ENCODE measurements at regions not wholly inside any gene's neighbourhood (a gene's known extent, or its start where the extent isn't known, plus 50 kb on each side); places are given as distances from the start of the nearest gene placed in this dataset.

GRCh38 chr16:86833136-86833535 is 254.8 kb downstream of the FOXL1 start (continued):
- TF ChIP-seq FOXP1 (CRISPR knock-in tag; IDR thresholded peaks at IDR 0.05; ENCODE audit: borderline replicate concordance) (no peak), GRHL2 (CRISPR knock-in tag; IDR thresholded peaks at IDR 0.05; ENCODE audit: insufficient replicate concordance, severe bottlenecking) (no peak), HMGA2 (CRISPR knock-in tag; IDR thresholded peaks at IDR 0.05) (no peak), ZNF263 (CRISPR knock-in tag; IDR thresholded peaks at IDR 0.05; ENCODE audit: low read depth) (no peak), EMX1 (CRISPR knock-in tag; IDR thresholded peaks at IDR 0.05) (no peak), ATF1 (CRISPR knock-in tag; IDR thresholded peaks at IDR 0.05) (no peak), JUN (CRISPR knock-in tag; IDR thresholded peaks at IDR 0.05) (no peak), ZNF281 (CRISPR knock-in tag; IDR thresholded peaks at IDR 0.05) (no peak), ZNF671 (CRISPR knock-in tag; IDR thresholded peaks at IDR 0.05) (no peak), ATF3 (CRISPR knock-in tag; conservative IDR thresholded peaks at IDR 0.05) (no peak)

GRCh38 chr16:86834451-86835035 is 256.2 kb downstream of the FOXL1 start:
- POLR2A ChIA-PET = interaction anchor here (0.6 kb wide), 1 partner anchor 100 kb away, joined by 3 read pairs; no protein-coding TSS in a partner anchor
- CTCF ChIA-PET = interaction anchor here (0.6 to 1.6 kb wide), 10 partner anchors 9 to 444 kb away, joined by 3 to 5 read pairs (median 3); no protein-coding TSS in a partner anchor
- peak overlapping the region; percentile 76 for H3K27ac Mint-ChIP-seq

GRCh38 chr16:86835982-86836381 is 257.6 kb downstream of the FOXL1 start:
- peaks cover 2% of the 10 kb centered on the region; the same call in 1 of the 2 replicates for H3K4me1 Mint-ChIP-seq
- H3K9me3 Mint-ChIP-seq = peaks cover 14% of the 10 kb centered on the region
- ChIA-PET POLR2A (no interaction called here), CTCF (interaction anchor here (0.6 kb wide), 1 partner anchor 63 kb away, joined by 3 read pairs; no protein-coding TSS in a partner anchor)
- no peak overlapping the region for H3K4me3 Mint-ChIP-seq
- ATAC-seq (no peak), DNase-seq (ENCODE audit: low spot score) (no peak)
- no peaks in the 10 kb centered on the region; the same call in 1 of the 2 replicates for H3K27me3 Mint-ChIP-seq (ENCODE audit: low read depth)
- H3K27ac Mint-ChIP-seq = no peak overlapping the region
- peaks cover 4% of the 10 kb centered on the region; the same call in 1 of the 2 replicates for H3K36me3 Mint-ChIP-seq
- TF ChIP-seq E2F4 (CRISPR knock-in tag; IDR thresholded peaks at IDR 0.05; ENCODE audit: borderline replicate concordance, low read depth) (no peak), ELF4 (CRISPR knock-in tag; IDR thresholded peaks at IDR 0.05; ENCODE audit: low read depth) (no peak), RORB (CRISPR knock-in tag; IDR thresholded peaks at IDR 0.05) (no peak), AR (CRISPR knock-in tag; IDR thresholded peaks at IDR 0.05) (no peak), EMX1 (CRISPR knock-in tag; IDR thresholded peaks at IDR 0.05) (no peak), ESRRA (CRISPR knock-in tag; IDR thresholded peaks at IDR 0.05; ENCODE audit: borderline replicate concordance) (no peak), GABPB1 (CRISPR knock-in tag; IDR thresholded peaks at IDR 0.05) (no peak), TEAD1 (CRISPR knock-in tag; IDR thresholded peaks at IDR 0.05) (no peak)

More at GRCh38 chr16:86834451-86835035, 256.2 kb downstream of the FOXL1 start:
- peaks cover 18% of the 10 kb centered on the region for H3K9me3 Mint-ChIP-seq
- DNase-seq (ENCODE audit: low spot score) = peak; percentile 60
- TF ChIP-seq MYBL2 (CRISPR knock-in tag; IDR thresholded peaks at IDR 0.05) (no peak), ESRRA (CRISPR knock-in tag; IDR thresholded peaks at IDR 0.05; ENCODE audit: borderline replicate concordance) (no peak), MAX (CRISPR knock-in tag; IDR thresholded peaks at IDR 0.05) (0 out of 2 replicates have a peak, but pooled peaks have one; percentile 37), FOXP4 (CRISPR knock-in tag; IDR thresholded peaks at IDR 0.05) (no peak), IRF2 (CRISPR knock-in tag; IDR thresholded peaks at IDR 0.05; ENCODE audit: borderline replicate concordance, low read depth) (no peak)
- H3K4me3 Mint-ChIP-seq = no peak overlapping the region
- peak; percentile 92 for ATAC-seq
- peaks cover 2% of the 10 kb centered on the region; the same call in 1 of the 2 replicates for H3K4me1 Mint-ChIP-seq
- no peaks in the 10 kb centered on the region; the same call in 1 of the 2 replicates for H3K27me3 Mint-ChIP-seq (ENCODE audit: low read depth)
- peaks cover 8% of the 10 kb centered on the region for H3K36me3 Mint-ChIP-seq
